GM18858 (cell line): ENCODE measurements at regions not wholly inside any gene's neighbourhood (a gene's known extent, or its start where the extent isn't known, plus 50 kb on each side); places are given as distances from the start of the nearest gene placed in this dataset.
"Not testable (repeated sequence)": the region's sequence is repeated elsewhere in the genome, so short reads cannot be mapped to it uniquely, and the experiment has no call there.

Experiments used
- ATAC-seq: cut with Tn5 transposase; IDR thresholded peaks from one replicate; pipeline ENCODE4 v1.9.1; 2021; ENCODE audit not compliant: unreplicated experiment

GRCh38 chr5:126280846-126281245 lies 142.4 kb upstream of the GRAMD2B start:
- ATAC-seq = no peak

- ATAC-seq = no peak
Observed at GRCh38 chr5:126284977-126285696, 138.1 kb upstream of the GRAMD2B start.

GRCh38 chr5:126296121-126296520 lies 127.1 kb upstream of the GRAMD2B start:
- not testable (repeated sequence) for ATAC-seq

GRCh38 chr5:126300293-126300692 lies 122.9 kb upstream of the GRAMD2B start:
- ATAC-seq = no peak

GRCh38 chr5:126301056-126301455 lies 122.2 kb upstream of the GRAMD2B start:
- no peak for ATAC-seq

- ATAC-seq = no peak
Observed at GRCh38 chr5:126309860-126310259, 113.3 kb upstream of the GRAMD2B start.

GRCh38 chr5:126311766-126312165 lies 111.4 kb upstream of the GRAMD2B start:
- ATAC-seq = no peak

GRCh38 chr5:126315341-126315740 lies 107.9 kb upstream of the GRAMD2B start:
- ATAC-seq = no peak

GRCh38 chr5:126332326-126332725 lies 90.9 kb upstream of the GRAMD2B start:
- ATAC-seq = no peak

GRCh38 chr5:126334760-126335159 lies 88.4 kb upstream of the GRAMD2B start:
- ATAC-seq = no peak

- ATAC-seq = no peak
Observed at GRCh38 chr5:126335886-126336285, 87.3 kb upstream of the GRAMD2B start.

- ATAC-seq = no peak
Observed at GRCh38 chr5:126338635-126339034, 84.6 kb upstream of the GRAMD2B start.

- ATAC-seq = peak; percentile 64
Observed at GRCh38 chr5:126339215-126339805, 83.9 kb upstream of the GRAMD2B start.

- ATAC-seq = no peak
Observed at GRCh38 chr5:126341906-126342630, 81.1 kb upstream of the GRAMD2B start.

- ATAC-seq = no peak
Observed at GRCh38 chr5:126348855-126349635, 74.2 kb upstream of the GRAMD2B start.

- no peak for ATAC-seq
Observed at GRCh38 chr5:126351153-126351552, 72.1 kb upstream of the GRAMD2B start.

GRCh38 chr5:126354012-126354857 lies 69.0 kb upstream of the GRAMD2B start:
- no peak for ATAC-seq

- ATAC-seq = no peak
Observed at GRCh38 chr5:126354858-126355731, 68.1 kb upstream of the GRAMD2B start.

- peak; percentile 32 for ATAC-seq
Observed at GRCh38 chr5:126355940-126356339, 67.3 kb upstream of the GRAMD2B start.
